ENCODE measurements at regions not wholly inside any gene's neighbourhood (a gene's known extent, or its start where the extent isn't known, plus 50 kb on each side); places are given as distances from the start of the nearest gene placed in this dataset.
"Not testable (repeated sequence)": the region's sequence is repeated elsewhere in the genome, so short reads cannot be mapped to it uniquely, and the experiment has no call there.

DNA sequence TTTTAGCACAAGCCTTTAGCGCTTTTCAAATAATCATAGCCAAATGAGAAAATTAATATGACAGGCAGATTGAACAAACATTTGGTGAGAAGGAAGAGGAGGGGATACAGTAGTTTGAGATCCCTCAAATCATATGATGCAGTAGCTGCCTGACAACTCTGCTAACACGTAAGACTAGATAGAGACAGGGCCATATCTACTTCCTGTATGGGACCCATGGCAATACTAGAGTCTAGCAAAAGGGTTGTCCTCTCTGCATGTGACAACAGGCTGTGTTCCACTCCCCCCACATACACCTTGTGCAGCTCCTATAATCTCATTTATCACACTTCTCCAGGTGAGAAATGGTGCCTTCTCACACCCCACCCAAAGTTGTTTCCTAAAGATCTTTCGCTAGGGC is 106.3 kb upstream of the NBPF26 start:
- not testable (repeated sequence) for DNase-seq (ENCODE audit: extremely low spot score, unreplicated experiment); H3K9me3 Mint-ChIP-seq (ENCODE audit: unreplicated experiment); H3K4me1 Mint-ChIP-seq (ENCODE audit: unreplicated experiment); H3K27ac Mint-ChIP-seq (ENCODE audit: unreplicated experiment); H3K27me3 Mint-ChIP-seq (ENCODE audit: unreplicated experiment); H3K4me3 Mint-ChIP-seq (ENCODE audit: unreplicated experiment); H3K36me3 Mint-ChIP-seq (ENCODE audit: unreplicated experiment)

GRCh38 chr1:120619867-120620692 is 103.7 kb upstream of the NBPF26 start:
- not testable (repeated sequence) for DNase-seq (ENCODE audit: extremely low spot score, unreplicated experiment); H3K27ac Mint-ChIP-seq (ENCODE audit: unreplicated experiment); H3K4me3 Mint-ChIP-seq (ENCODE audit: unreplicated experiment); H3K4me1 Mint-ChIP-seq (ENCODE audit: unreplicated experiment); H3K27me3 Mint-ChIP-seq (ENCODE audit: unreplicated experiment); H3K36me3 Mint-ChIP-seq (ENCODE audit: unreplicated experiment); H3K9me3 Mint-ChIP-seq (ENCODE audit: unreplicated experiment)

- not testable (repeated sequence) for H3K27me3 Mint-ChIP-seq (ENCODE audit: unreplicated experiment); H3K4me1 Mint-ChIP-seq (ENCODE audit: unreplicated experiment); DNase-seq (ENCODE audit: extremely low spot score, unreplicated experiment); H3K36me3 Mint-ChIP-seq (ENCODE audit: unreplicated experiment); H3K27ac Mint-ChIP-seq (ENCODE audit: unreplicated experiment); H3K9me3 Mint-ChIP-seq (ENCODE audit: unreplicated experiment); H3K4me3 Mint-ChIP-seq (ENCODE audit: unreplicated experiment)
These were observed 103.1 kb upstream of the NBPF26 start for GRCh38 chr1:120620693-120620969.

DNA sequence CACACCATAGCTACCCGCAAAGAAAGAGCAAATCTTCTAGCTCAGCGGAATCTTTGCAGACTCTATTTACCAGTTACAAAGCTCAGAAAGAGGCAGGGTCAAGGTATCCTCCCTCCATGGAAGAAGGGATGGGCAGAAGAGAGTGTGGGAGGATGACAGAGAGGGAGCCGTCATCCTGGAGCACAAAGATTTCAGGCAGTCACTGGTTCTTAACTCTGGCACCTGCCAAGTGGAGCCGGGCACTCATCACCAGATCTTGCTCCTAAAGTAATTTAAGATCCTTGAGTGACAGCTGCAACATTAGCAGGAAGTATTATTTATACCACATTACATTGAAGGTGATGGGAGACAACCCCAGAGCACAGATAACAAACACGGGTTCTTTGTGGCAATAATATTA is 102.5 kb upstream of the NBPF26 start:
- not testable (repeated sequence) for H3K27me3 Mint-ChIP-seq (ENCODE audit: unreplicated experiment); H3K36me3 Mint-ChIP-seq (ENCODE audit: unreplicated experiment); DNase-seq (ENCODE audit: extremely low spot score, unreplicated experiment); H3K27ac Mint-ChIP-seq (ENCODE audit: unreplicated experiment); H3K9me3 Mint-ChIP-seq (ENCODE audit: unreplicated experiment); H3K4me3 Mint-ChIP-seq (ENCODE audit: unreplicated experiment); H3K4me1 Mint-ChIP-seq (ENCODE audit: unreplicated experiment)

- H3K36me3 Mint-ChIP-seq (ENCODE audit: unreplicated experiment); DNase-seq (ENCODE audit: extremely low spot score, unreplicated experiment); H3K9me3 Mint-ChIP-seq (ENCODE audit: unreplicated experiment); H3K4me1 Mint-ChIP-seq (ENCODE audit: unreplicated experiment); H3K4me3 Mint-ChIP-seq (ENCODE audit: unreplicated experiment); H3K27ac Mint-ChIP-seq (ENCODE audit: unreplicated experiment); H3K27me3 Mint-ChIP-seq (ENCODE audit: unreplicated experiment): not testable (repeated sequence)
These were observed 100.2 kb upstream of the NBPF26 start for GRCh38 chr1:120623539-120623938.

DNA sequence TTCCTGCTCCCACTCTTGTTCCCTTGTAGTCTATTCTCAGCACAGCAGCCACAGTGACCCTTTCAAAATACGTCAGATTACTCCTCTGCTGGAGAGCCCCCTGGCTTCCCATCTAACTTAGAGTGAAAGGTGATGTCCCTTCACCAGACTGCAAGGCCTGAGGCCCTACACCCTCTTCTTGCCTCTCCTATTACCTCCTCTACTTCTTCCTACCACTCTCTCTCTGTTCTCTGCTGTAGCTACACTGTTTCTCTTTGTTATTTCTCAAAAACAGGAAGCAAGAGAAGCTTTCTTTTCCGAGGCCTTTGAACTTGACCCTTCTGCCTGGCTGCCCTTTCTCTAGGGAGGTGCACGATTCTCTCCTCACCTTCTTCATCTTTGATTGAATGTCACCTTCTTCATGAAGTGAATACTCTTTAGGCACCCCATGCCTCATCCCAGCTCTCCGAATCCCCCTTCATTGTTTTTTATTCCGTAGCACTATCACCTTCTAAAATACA is 99.1 kb upstream of the NBPF26 start:
- H3K27me3 Mint-ChIP-seq (ENCODE audit: unreplicated experiment); H3K4me3 Mint-ChIP-seq (ENCODE audit: unreplicated experiment); H3K4me1 Mint-ChIP-seq (ENCODE audit: unreplicated experiment); H3K27ac Mint-ChIP-seq (ENCODE audit: unreplicated experiment); H3K9me3 Mint-ChIP-seq (ENCODE audit: unreplicated experiment); H3K36me3 Mint-ChIP-seq (ENCODE audit: unreplicated experiment); DNase-seq (ENCODE audit: extremely low spot score, unreplicated experiment): not testable (repeated sequence)

DNA sequence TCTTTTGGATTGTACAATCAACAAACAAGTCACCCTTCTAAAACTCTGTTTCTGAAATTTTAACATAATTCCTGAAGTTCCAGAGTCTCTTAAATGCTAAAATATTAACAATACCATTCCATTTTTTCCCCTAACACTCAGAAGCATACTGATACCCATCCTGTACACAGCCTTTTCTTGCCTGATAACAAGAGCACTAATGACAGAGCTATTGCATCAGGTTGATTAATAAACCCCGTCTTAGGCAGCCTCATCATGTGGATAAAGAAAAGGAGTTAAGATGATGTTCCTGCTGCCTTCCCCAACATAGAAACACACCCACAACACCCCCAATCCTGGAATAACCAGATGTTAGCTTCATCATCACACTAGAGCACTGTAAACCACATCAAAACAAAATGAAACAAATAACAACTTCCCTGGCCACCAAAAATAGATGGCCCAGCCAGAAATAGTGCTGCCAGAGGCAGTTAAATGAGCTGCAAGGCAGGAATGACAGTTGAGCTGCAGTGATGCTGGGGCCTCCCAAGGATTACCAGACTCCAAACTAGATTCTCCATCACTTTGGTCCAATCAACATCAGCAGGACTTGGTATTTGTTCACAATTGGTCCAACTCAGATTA is 93.8 kb upstream of the NBPF26 start:
- H3K9me3 Mint-ChIP-seq (ENCODE audit: unreplicated experiment); H3K27ac Mint-ChIP-seq (ENCODE audit: unreplicated experiment); H3K4me3 Mint-ChIP-seq (ENCODE audit: unreplicated experiment); DNase-seq (ENCODE audit: extremely low spot score, unreplicated experiment); H3K27me3 Mint-ChIP-seq (ENCODE audit: unreplicated experiment); H3K4me1 Mint-ChIP-seq (ENCODE audit: unreplicated experiment); H3K36me3 Mint-ChIP-seq (ENCODE audit: unreplicated experiment): not testable (repeated sequence)

DNA sequence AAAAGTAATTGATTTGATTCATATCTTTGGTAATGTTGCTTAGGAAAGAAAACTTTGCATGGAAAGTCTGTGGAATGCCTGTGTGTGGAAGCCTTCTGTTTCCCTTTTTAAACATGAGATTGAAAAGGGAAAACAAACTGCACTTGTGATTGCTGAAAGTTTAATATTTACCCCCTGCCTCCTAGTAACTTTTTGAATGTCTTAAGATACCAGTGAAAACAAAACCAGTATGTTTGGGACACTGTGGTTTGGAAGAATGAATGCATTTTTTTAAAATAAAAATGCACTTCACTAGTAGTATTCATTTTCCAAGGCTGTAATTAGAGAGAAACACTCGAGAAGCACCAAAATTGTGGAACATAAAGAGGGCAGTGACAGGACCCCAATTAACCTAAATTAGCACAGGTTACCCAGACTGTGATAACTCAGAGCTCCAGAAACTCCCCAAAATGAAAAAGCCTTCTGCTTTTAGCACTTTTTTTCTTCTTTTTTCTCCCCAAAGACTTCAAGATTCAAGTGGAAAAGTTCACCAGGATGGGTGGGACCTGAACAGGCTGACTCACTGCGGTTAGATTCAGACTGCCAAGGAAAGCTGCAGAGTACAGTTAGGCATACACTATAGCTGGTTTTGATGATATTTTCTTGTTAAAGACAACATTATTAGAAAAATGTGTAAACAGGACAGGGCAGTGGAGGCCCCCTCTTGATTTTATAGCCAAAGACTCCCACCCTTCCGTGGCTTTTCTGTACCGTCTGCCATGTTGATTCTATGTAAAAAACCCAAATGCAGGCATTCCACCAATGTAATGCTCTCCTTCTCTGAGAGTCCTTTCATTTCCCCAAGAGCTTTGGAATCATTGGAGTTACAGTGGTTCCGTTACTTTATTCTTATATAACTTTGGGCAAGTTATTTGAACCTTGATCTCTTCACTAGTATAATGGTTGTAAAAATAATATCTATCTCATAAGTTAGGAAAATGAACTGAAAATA is 88.6 kb upstream of the NBPF26 start:
- H3K27me3 Mint-ChIP-seq (ENCODE audit: unreplicated experiment); H3K27ac Mint-ChIP-seq (ENCODE audit: unreplicated experiment); H3K36me3 Mint-ChIP-seq (ENCODE audit: unreplicated experiment); DNase-seq (ENCODE audit: extremely low spot score, unreplicated experiment); H3K9me3 Mint-ChIP-seq (ENCODE audit: unreplicated experiment); H3K4me3 Mint-ChIP-seq (ENCODE audit: unreplicated experiment); H3K4me1 Mint-ChIP-seq (ENCODE audit: unreplicated experiment): not testable (repeated sequence)

- not testable (repeated sequence) for H3K36me3 Mint-ChIP-seq (ENCODE audit: unreplicated experiment); H3K27ac Mint-ChIP-seq (ENCODE audit: unreplicated experiment); H3K4me3 Mint-ChIP-seq (ENCODE audit: unreplicated experiment); H3K9me3 Mint-ChIP-seq (ENCODE audit: unreplicated experiment); H3K4me1 Mint-ChIP-seq (ENCODE audit: unreplicated experiment); H3K27me3 Mint-ChIP-seq (ENCODE audit: unreplicated experiment); DNase-seq (ENCODE audit: extremely low spot score, unreplicated experiment)
These were observed 83.3 kb upstream of the NBPF26 start for GRCh38 chr1:120640261-120641013.

GRCh38 chr1:120641014-120641302 is 82.8 kb upstream of the NBPF26 start:
- H3K4me3 Mint-ChIP-seq (ENCODE audit: unreplicated experiment); H3K4me1 Mint-ChIP-seq (ENCODE audit: unreplicated experiment); H3K9me3 Mint-ChIP-seq (ENCODE audit: unreplicated experiment): not testable (repeated sequence)

GRCh38 chr1:120647182-120647581 is 76.6 kb upstream of the NBPF26 start:
- not testable (repeated sequence) for H3K4me1 Mint-ChIP-seq (ENCODE audit: unreplicated experiment); H3K9me3 Mint-ChIP-seq (ENCODE audit: unreplicated experiment); H3K4me3 Mint-ChIP-seq (ENCODE audit: unreplicated experiment); H3K27me3 Mint-ChIP-seq (ENCODE audit: unreplicated experiment); H3K36me3 Mint-ChIP-seq (ENCODE audit: unreplicated experiment); H3K27ac Mint-ChIP-seq (ENCODE audit: unreplicated experiment); DNase-seq (ENCODE audit: extremely low spot score, unreplicated experiment)

More at GRCh38 chr1:120641014-120641302, 82.8 kb upstream of the NBPF26 start:
- H3K27me3 Mint-ChIP-seq (ENCODE audit: unreplicated experiment); DNase-seq (ENCODE audit: extremely low spot score, unreplicated experiment); H3K27ac Mint-ChIP-seq (ENCODE audit: unreplicated experiment); H3K36me3 Mint-ChIP-seq (ENCODE audit: unreplicated experiment): not testable (repeated sequence)

Data from osteocyte (in vitro differentiated cells).